ENCODE measurements at regions not wholly inside any gene's neighbourhood (a gene's known extent, or its start where the extent isn't known, plus 50 kb on each side); places are given as distances from the start of the nearest gene placed in this dataset.

DNA sequence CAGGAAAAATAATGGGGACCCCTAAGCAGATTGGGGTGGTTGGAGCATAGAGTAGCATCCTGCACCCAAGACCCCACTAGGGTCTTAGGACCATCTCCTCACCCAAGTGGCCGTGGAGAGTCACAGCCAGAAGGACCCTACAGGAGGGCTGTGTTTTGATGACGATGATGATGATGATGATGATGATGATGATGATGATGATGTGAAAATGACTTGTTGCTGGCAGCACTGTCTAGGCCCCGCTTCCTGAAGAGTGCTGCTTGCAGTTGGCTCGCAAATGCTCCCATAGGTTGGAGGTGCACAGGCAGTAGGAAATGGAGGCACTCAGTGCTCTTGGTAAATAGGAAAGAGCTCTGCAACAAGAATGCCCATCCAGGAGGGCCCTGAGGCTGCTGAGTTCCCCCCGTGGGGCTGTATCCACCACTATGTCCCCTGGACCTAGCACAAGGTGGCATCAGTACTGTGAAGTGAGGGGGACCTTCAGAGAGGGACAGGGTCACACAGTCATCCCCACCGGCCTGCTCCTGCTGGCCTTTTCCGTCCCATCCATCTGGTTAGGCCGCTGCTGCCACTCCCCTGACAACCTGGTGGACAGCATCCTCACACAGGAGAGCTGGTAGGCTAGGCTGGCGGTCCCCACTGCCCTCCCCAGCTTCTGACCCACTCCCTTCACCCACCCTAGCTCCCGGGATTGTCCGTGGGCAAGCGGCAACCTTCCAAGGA is 139.6 kb downstream of the FOXD2 start:
- TF ChIP-seq POLR2AphosphoS5 (IDR thresholded peaks at IDR 0.05): no peak
- TF ChIP-seq, protein P1, sequence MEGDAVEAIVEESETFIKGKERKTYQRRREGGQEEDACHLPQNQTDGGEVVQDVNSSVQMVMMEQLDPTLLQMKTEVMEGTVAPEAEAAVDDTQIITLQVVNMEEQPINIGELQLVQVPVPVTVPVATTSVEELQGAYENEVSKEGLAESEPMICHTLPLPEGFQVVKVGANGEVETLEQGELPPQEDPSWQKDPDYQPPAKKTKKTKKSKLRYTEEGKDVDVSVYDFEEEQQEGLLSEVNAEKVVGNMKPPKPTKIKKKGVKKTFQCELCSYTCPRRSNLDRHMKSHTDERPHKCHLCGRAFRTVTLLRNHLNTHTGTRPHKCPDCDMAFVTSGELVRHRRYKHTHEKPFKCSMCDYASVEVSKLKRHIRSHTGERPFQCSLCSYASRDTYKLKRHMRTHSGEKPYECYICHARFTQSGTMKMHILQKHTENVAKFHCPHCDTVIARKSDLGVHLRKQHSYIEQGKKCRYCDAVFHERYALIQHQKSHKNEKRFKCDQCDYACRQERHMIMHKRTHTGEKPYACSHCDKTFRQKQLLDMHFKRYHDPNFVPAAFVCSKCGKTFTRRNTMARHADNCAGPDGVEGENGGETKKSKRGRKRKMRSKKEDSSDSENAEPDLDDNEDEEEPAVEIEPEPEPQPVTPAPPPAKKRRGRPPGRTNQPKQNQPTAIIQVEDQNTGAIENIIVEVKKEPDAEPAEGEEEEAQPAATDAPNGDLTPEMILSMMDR (IDR thresholded peaks at IDR 0.05): no peak

Measured in sigmoid colon (tissue), 4 donors.